OCI-LY7 (cell line): ENCODE measurements at regions not wholly inside any gene's neighbourhood (a gene's known extent, or its start where the extent isn't known, plus 50 kb on each side); places are given as distances from the start of the nearest gene placed in this dataset.

Experiments
- BruUV-seq: library from RNA; stranded (reverse); fragments of 400-500 nt; replicated peaks from 2 replicates; lab custom pipeline; 2021; lab: Mats Ljungman, UMichigan
- CTCF ChIA-PET: fragments of 300-600 bp; sonication (Branson Sonifier 250); formaldehyde crosslinking; loops from one replicate; lab custom pipeline; 2022; ENCODE audit warnings: antibody characterized with exemption; ENCODE audit not compliant: unreplicated experiment; lab: Charles Lee
- POLR2A ChIA-PET: fragments of 300-600 bp; sonication (Branson Sonifier 250); formaldehyde crosslinking; loops from one replicate; lab custom pipeline; 2022; ENCODE audit warnings: antibody characterized with exemption; lab: Charles Lee
- DNase-seq: peaks from one replicate; pipeline ENCODE4 v3.0.0-alpha.2; 2015; ENCODE audit warnings: low spot score
- H2AFZ ChIP-seq: fragments of 200-600 bp; sonication (generic), shearing (Covaris generic); 2 replicates; pipeline ENCODE4 v1.6.1; 2014; ENCODE audit warnings: mild to moderate bottlenecking, antibody characterized with exemption, low read length, moderate library complexity
- H3K27ac ChIP-seq: fragments of 200-600 bp; sonication (generic); 2 replicates; pipeline ENCODE4 v1.5.1; 2014; ENCODE audit warnings: mixed run types, low read depth, mild to moderate bottlenecking, moderate library complexity, low read length, inconsistent platforms; ENCODE audit not compliant: poor library complexity, severe bottlenecking
- H3K36me3 ChIP-seq: fragments of 200-600 bp; sonication (generic); 2 replicates; pipeline ENCODE4 v1.6.1; 2014; ENCODE audit warnings: mild to moderate bottlenecking, antibody characterized with exemption, low read length, moderate library complexity, mixed read lengths; ENCODE audit not compliant: insufficient read depth
- H3K4me1 ChIP-seq: fragments of 200-600 bp; sonication (generic); 2 replicates; pipeline ENCODE4 v1.5.1; 2014; ENCODE audit warnings: mild to moderate bottlenecking, low read length; ENCODE audit not compliant: insufficient read depth, poor library complexity, severe bottlenecking
- H3K4me2 ChIP-seq: fragments of 200-600 bp; sonication (generic); 2 replicates; pipeline ENCODE4 v1.6.1; 2014; ENCODE audit warnings: mild to moderate bottlenecking, low read length
- H3K4me3 ChIP-seq: fragments of 200-600 bp; sonication (generic); 2 replicates; pipeline ENCODE4 v1.5.1; 2014; ENCODE audit warnings: mild to moderate bottlenecking, low read depth, low read length; ENCODE audit not compliant: poor library complexity, severe bottlenecking
- H3K79me2 ChIP-seq: fragments of 200-600 bp; sonication (generic); 2 replicates; pipeline ENCODE4 v1.6.1; 2016; ENCODE audit warnings: low read depth, mild to moderate bottlenecking, low read length, moderate library complexity, mixed read lengths; ENCODE audit not compliant: insufficient read depth
- H3K9me2 ChIP-seq: fragments of 200-600 bp; sonication (generic); 2 replicates; pipeline ENCODE4 v1.6.1; 2016; ENCODE audit warnings: mild to moderate bottlenecking, low read length, mixed read lengths; ENCODE audit not compliant: insufficient read depth
- H3K9me3 ChIP-seq: fragments of 200-600 bp; sonication (generic); 2 replicates; pipeline ENCODE4 v1.6.1; 2014; ENCODE audit warnings: mild to moderate bottlenecking, mixed run types, low read length, mixed read lengths
- H4K20me1 ChIP-seq: fragments of 200-600 bp; sonication (generic); 2 replicates; pipeline ENCODE4 v1.6.1; 2014; ENCODE audit warnings: mild to moderate bottlenecking, antibody characterized with exemption, low read length, moderate library complexity, mixed read lengths; ENCODE audit not compliant: insufficient read depth
- EZH2phosphoT487 ChIP-seq: fragments of 200-600 bp; sonication (generic); IDR thresholded peaks from 2 replicates; pipeline ENCODE4 v1.6.1; 2018; ENCODE audit warnings: low read depth, borderline replicate concordance, mild to moderate bottlenecking, mixed run types, antibody characterized with exemption, low read length, moderate library complexity, mixed read lengths
- intact Hi-C: fragments of 100-400 bp; cut with micrococcal nuclease; formaldehyde crosslinking; loops from one replicate; pipeline ENCODE4 v1.10.0; 2022; ENCODE audit not compliant: unreplicated experiment
- TF ChIP-seq, protein P1 (sequence below): fragments of 200-600 bp; sonication (generic); conservative IDR thresholded peaks from 2 replicates; pipeline ENCODE4 v1.5.1; 2014; ENCODE audit warnings: mild to moderate bottlenecking, antibody characterized with exemption, low read length, moderate library complexity, mixed read lengths

DNA sequence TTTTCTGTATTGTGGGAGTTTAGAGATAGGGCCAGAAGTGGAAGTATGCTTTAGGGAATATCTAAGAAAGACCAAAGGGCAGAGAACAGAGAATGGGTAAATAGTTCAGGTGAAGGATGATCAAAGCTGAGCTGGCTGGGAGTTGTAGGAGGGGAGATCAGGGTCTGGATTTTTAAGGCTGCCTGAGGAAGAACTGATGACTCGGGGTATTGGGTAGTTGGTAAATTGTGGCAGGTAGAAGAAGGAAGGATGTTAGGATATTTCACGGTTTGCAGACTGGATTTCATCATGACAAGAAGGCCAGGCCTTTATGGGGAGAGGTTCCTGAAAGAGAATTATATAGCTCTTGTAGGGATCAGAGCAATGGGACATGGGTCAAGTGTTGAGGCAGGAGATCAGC is 492.9 kb downstream of the UTRN start:
- BruUV-seq: no TSS peak
- H3K79me2 ChIP-seq: no peaks in the 10 kb centered on the region
- no peak overlapping the region for H2AFZ ChIP-seq
- TF ChIP-seq EZH2phosphoT487: no peak
- TF ChIP-seq, protein P1, sequence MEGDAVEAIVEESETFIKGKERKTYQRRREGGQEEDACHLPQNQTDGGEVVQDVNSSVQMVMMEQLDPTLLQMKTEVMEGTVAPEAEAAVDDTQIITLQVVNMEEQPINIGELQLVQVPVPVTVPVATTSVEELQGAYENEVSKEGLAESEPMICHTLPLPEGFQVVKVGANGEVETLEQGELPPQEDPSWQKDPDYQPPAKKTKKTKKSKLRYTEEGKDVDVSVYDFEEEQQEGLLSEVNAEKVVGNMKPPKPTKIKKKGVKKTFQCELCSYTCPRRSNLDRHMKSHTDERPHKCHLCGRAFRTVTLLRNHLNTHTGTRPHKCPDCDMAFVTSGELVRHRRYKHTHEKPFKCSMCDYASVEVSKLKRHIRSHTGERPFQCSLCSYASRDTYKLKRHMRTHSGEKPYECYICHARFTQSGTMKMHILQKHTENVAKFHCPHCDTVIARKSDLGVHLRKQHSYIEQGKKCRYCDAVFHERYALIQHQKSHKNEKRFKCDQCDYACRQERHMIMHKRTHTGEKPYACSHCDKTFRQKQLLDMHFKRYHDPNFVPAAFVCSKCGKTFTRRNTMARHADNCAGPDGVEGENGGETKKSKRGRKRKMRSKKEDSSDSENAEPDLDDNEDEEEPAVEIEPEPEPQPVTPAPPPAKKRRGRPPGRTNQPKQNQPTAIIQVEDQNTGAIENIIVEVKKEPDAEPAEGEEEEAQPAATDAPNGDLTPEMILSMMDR: no peak
- no peaks in the 10 kb centered on the region for H3K9me3 ChIP-seq
- H3K4me1 ChIP-seq: no peaks in the 10 kb centered on the region
- CTCF ChIA-PET: no interaction called here
- no peaks in the 10 kb centered on the region for H3K36me3 ChIP-seq
- H4K20me1 ChIP-seq: no peaks in the 10 kb centered on the region
- no peak overlapping the region for H3K4me3 ChIP-seq
- DNase-seq: no peak
- intact Hi-C loops: no loop called here
- no peak overlapping the region for H3K27ac ChIP-seq
- no peak overlapping the region for H3K4me2 ChIP-seq
- POLR2A ChIA-PET: interaction anchor here (1.1 kb wide), 1 partner anchor 12 kb away, joined by 4 read pairs; no protein-coding TSS in a partner anchor
- H3K9me2 ChIP-seq: no peaks in the 10 kb centered on the region; the same call in 1 of the 2 replicates

DNA sequence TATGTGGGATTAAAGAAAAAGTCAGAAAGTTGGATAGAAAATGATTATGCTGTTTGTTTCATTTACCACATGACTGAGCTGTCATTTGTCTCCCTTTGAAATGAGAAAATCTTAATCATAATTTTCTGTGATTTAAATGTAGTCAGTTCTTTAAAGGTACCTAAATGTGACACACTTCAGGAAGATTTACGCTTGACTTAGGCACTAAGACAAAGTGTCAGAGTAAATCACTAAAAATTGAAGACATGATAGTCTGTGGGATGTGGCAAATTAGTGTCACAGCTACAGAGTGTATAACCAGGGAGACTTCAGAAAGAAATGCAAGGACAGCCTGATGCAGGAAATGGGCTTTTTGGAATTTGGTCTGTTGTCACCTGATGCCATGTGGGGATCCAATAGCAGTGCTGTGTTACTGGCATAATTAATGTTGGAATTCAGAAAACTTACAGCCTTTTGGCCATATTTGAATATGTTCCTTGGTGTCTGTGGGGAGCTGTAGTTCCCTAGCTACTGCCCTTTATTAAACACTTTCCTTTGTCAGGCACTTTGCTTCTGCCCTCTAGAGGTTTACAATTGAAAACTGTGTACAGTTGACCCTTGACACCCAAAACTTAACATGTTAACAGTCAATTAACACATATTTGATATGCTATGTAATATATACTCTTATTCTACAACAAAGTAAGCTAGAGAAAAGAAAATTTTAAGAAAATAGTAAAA is 493.8 kb downstream of the UTRN start:
- Histone ChIP-seq H2AFZ (no peak overlapping the region), H3K9me3 (no peaks in the 10 kb centered on the region), H4K20me1 (no peaks in the 10 kb centered on the region), H3K4me2 (no peak overlapping the region), H3K27ac (no peak overlapping the region), H3K36me3 (no peaks in the 10 kb centered on the region), H3K4me1 (no peaks in the 10 kb centered on the region), H3K4me3 (no peak overlapping the region), H3K79me2 (no peaks in the 10 kb centered on the region), H3K9me2 (no peaks in the 10 kb centered on the region; the same call in 1 of the 2 replicates)
- TF ChIP-seq, protein P1: peak; percentile 55; the same call in 1 of the 2 replicates
- TF ChIP-seq EZH2phosphoT487: no peak
- no TSS peak for BruUV-seq
- DNase-seq: peak; percentile 3
- ChIA-PET POLR2A (interaction anchor here (0.6 to 1.1 kb wide), 3 partner anchors 9 to 491 kb away, joined by 3 to 5 read pairs (median 4); no protein-coding TSS in a partner anchor), CTCF (no interaction called here)
- intact Hi-C loops: no loop called here

DNA sequence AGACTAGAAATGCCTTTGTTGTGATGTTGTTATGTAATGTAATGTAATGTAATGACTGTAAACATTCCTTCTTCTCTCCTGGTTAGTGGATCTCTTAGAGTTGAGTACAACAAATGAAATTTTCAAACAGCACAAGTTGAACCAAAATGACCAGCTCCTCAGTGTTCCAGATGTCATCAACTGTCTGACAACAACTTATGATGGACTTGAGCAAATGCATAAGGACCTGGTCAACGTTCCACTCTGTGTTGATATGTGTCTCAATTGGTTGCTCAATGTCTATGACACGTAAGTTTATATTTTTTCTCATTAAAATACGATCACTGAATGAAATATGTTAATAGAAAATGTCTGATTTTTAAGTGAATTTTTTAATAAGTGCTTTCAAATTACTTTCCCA is 496.7 kb downstream of the UTRN start:
- Histone ChIP-seq H3K4me3 (no peak overlapping the region), H3K4me1 (no peaks in the 10 kb centered on the region), H3K36me3 (no peaks in the 10 kb centered on the region), H3K4me2 (no peak overlapping the region), H3K79me2 (no peaks in the 10 kb centered on the region), H3K9me2 (no peaks in the 10 kb centered on the region), H3K27ac (no peak overlapping the region), H2AFZ (no peak overlapping the region), H4K20me1 (no peaks in the 10 kb centered on the region), H3K9me3 (no peaks in the 10 kb centered on the region)
- TF ChIP-seq EZH2phosphoT487: no peak
- TF ChIP-seq, protein P1: no peak
- ChIA-PET CTCF (no interaction called here), POLR2A (interaction anchor here (0.6 to 1.0 kb wide), 6 partner anchors 10 to 262 kb away, joined by 3 to 5 read pairs (median 4); no protein-coding TSS in a partner anchor)
- intact Hi-C loops: no loop called here
- BruUV-seq: no TSS peak
- no peak for DNase-seq
